ENCODE measurements at regions not wholly inside any gene's neighbourhood (a gene's known extent, or its start where the extent isn't known, plus 50 kb on each side); places are given as distances from the start of the nearest gene placed in this dataset.

DNA sequence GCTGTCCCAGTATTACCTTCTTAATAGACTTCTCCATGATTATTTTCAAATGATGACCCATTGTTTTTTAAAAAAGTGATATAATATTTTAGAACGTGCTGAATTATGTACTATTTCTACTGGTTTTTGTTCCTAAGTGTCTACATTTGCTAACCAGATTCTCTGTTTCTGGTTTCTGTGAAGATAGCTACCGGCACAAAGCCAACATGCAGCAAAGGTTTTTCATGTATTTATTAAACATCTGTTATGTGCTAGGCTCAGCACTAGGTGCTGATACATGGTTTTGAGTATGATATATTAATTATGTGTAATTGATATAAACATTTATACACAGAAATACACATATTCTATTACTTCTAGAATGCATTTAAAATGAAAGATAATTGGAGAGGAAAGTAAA lies 1035.6 kb downstream of the PCDH17 start:
- Histone ChIP-seq H3K4me1 (ENCODE audit: insufficient read depth, low read length) (no peaks in the 10 kb centered on the region), H3K27ac (ENCODE audit: low read length) (no peak overlapping the region), H4K20me1 (ENCODE audit: low read length) (no peaks in the 10 kb centered on the region), H3K9me2 (replicated peaks; ENCODE audit: low read length) (no peaks in the 10 kb centered on the region), H3K4me2 (ENCODE audit: low read length) (no peak overlapping the region), H3F3A (ENCODE audit: low read length, unreplicated experiment) (no peaks in the 10 kb centered on the region), H3K4me3 (ENCODE audit: low read length) (no peak overlapping the region), H2AFZ (ENCODE audit: low read length) (no peak overlapping the region), H3K9ac (ENCODE audit: low read length) (no peak overlapping the region), H3K36me3 (ENCODE audit: low read depth, low read length) (no peaks in the 10 kb centered on the region), H3K27me3 (ENCODE audit: low read length) (no peaks in the 10 kb centered on the region), H3K9me3 (ENCODE audit: low read length) (no peaks in the 10 kb centered on the region), H3K79me2 (ENCODE audit: low read length) (no peaks in the 10 kb centered on the region)
- BruUV-seq (replicated peaks), result no TSS peak
- TF ChIP-seq EZH2phosphoT487 (IDR thresholded peaks at IDR 0.05; ENCODE audit: borderline replicate concordance, low read length) (no peak), CTCF (conservative IDR thresholded peaks at IDR 0.05; ENCODE audit: low read depth, low read length) (no peak), EZH2 (IDR thresholded peaks at IDR 0.05; ENCODE audit: low read length, unreplicated experiment) (no peak)
- intact Hi-C loops (cut with micrococcal nuclease), result no loop called here
- ChIA-PET CTCF (no interaction called here), POLR2A (ENCODE audit: unreplicated experiment) (no interaction called here)
- ATAC-seq, result no peak
- no peak for DNase-seq

DNA sequence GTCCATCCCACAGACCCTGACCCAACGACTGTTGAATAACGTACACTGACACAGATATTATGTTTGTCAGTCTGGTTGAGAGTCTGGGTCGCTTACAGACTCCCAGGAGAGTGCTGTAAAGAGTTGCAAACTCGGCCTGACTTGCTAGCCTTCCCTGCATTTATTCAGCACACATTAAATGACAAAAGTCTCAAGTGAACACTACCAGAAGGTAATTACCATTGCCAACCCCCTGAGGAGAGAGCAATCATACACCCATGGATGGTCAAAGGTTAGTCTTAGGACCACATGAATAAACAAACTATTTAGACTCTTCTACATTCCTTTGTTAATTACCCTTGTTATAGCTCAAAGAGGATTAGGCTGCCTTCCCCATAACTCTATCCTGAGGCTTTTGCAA lies 1048.6 kb downstream of the PCDH17 start:
- Histone ChIP-seq H3K4me2 (ENCODE audit: low read length) (no peak overlapping the region), H3K27me3 (ENCODE audit: low read length) (no peaks in the 10 kb centered on the region), H3K4me3 (ENCODE audit: low read length) (no peak overlapping the region), H3F3A (ENCODE audit: low read length, unreplicated experiment) (no peaks in the 10 kb centered on the region), H4K20me1 (ENCODE audit: low read length) (no peaks in the 10 kb centered on the region), H2AFZ (ENCODE audit: low read length) (no peak overlapping the region), H3K9me2 (replicated peaks; ENCODE audit: low read length) (no peaks in the 10 kb centered on the region), H3K9me3 (ENCODE audit: low read length) (no peaks in the 10 kb centered on the region), H3K27ac (ENCODE audit: low read length) (no peak overlapping the region), H3K36me3 (ENCODE audit: low read depth, low read length) (no peaks in the 10 kb centered on the region), H3K4me1 (ENCODE audit: insufficient read depth, low read length) (no peaks in the 10 kb centered on the region), H3K79me2 (ENCODE audit: low read length) (no peaks in the 10 kb centered on the region), H3K9ac (ENCODE audit: low read length) (no peak overlapping the region)
- intact Hi-C loops (cut with micrococcal nuclease), result no loop called here
- ATAC-seq, result no peak
- TF ChIP-seq EZH2phosphoT487 (IDR thresholded peaks at IDR 0.05; ENCODE audit: borderline replicate concordance, low read length) (no peak), CTCF (conservative IDR thresholded peaks at IDR 0.05; ENCODE audit: low read depth, low read length) (no peak), EZH2 (IDR thresholded peaks at IDR 0.05; ENCODE audit: low read length, unreplicated experiment) (no peak)
- no TSS peak for BruUV-seq (replicated peaks)
- CTCF ChIA-PET, result no interaction called here
- POLR2A ChIA-PET (ENCODE audit: unreplicated experiment), result no interaction called here
- no peak for DNase-seq

- TF ChIP-seq EZH2 (IDR thresholded peaks at IDR 0.05; ENCODE audit: low read length, unreplicated experiment) (no peak), CTCF (conservative IDR thresholded peaks at IDR 0.05; ENCODE audit: low read depth, low read length) (no peak), EZH2phosphoT487 (IDR thresholded peaks at IDR 0.05; ENCODE audit: borderline replicate concordance, low read length) (no peak)
- H3K9me3 ChIP-seq (ENCODE audit: low read length), result no peaks in the 10 kb centered on the region
- H4K20me1 ChIP-seq (ENCODE audit: low read length), result no peaks in the 10 kb centered on the region
- H2AFZ ChIP-seq (ENCODE audit: low read length), result no peak overlapping the region
- no TSS peak for BruUV-seq (replicated peaks)
- ChIA-PET CTCF (no interaction called here), POLR2A (ENCODE audit: unreplicated experiment) (no interaction called here)
- H3K36me3 ChIP-seq (ENCODE audit: low read depth, low read length), result no peaks in the 10 kb centered on the region
- H3K27me3 ChIP-seq (ENCODE audit: low read length), result no peaks in the 10 kb centered on the region
- DNase-seq, result no peak
- no peak overlapping the region for H3K4me2 ChIP-seq (ENCODE audit: low read length)
- H3K27ac ChIP-seq (ENCODE audit: low read length), result no peak overlapping the region
- H3K9ac ChIP-seq (ENCODE audit: low read length), result no peak overlapping the region
- H3K79me2 ChIP-seq (ENCODE audit: low read length), result no peaks in the 10 kb centered on the region
- no peaks in the 10 kb centered on the region for H3K4me1 ChIP-seq (ENCODE audit: insufficient read depth, low read length)
- no peak for ATAC-seq
- H3K9me2 ChIP-seq (replicated peaks; ENCODE audit: low read length), result no peaks in the 10 kb centered on the region
- no peak overlapping the region for H3K4me3 ChIP-seq (ENCODE audit: low read length)
- H3F3A ChIP-seq (ENCODE audit: low read length, unreplicated experiment), result no peaks in the 10 kb centered on the region
- intact Hi-C loops (cut with micrococcal nuclease), result no loop called here
Observed at GRCh38 chr13:58682616-58683015, 1051.1 kb downstream of the PCDH17 start.
